Body of pancreas (tissue), 4 donors: ENCODE measurements at regions not wholly inside any gene's neighbourhood (a gene's known extent, or its start where the extent isn't known, plus 50 kb on each side); places are given as distances from the start of the nearest gene placed in this dataset.

Source experiments
- ATAC-seq: fragments of 150-250 bp; one replicate; pipeline ENCODE4 v1.9.1; 2016
- DNase-seq, 4 donors: peaks; one replicate each; pipeline ENCODE4 v3.0.0-alpha.2; 2019
- H3K27ac ChIP-seq, 4 donors: fragments of 200-600 bp; sonication (generic); 1 replicate in 3 of 4; 2 replicates in 1 of 4; pipeline versions ENCODE4 v1.5.1 to v1.6.1; 2016 to 2019; ENCODE audit warnings: mild to moderate bottlenecking in 1 of 4, mixed read lengths in 1 of 4, moderate library complexity in 1 of 4
- H3K27me3 ChIP-seq, 2 donors: fragments of 200-600 bp; sonication (generic); one replicate each; pipeline ENCODE4 v1.6.0; 2016; ENCODE audit warnings: mild to moderate bottlenecking in 1 of 2
- H3K36me3 ChIP-seq, 2 donors: fragments of 200-600 bp; sonication (generic); replicated peaks in 1 of 2; 2 replicates each; pipeline ENCODE4 v1.5.1; 2016; ENCODE audit warnings: low read depth in 2 of 2; ENCODE audit not compliant: insufficient read depth in 1 of 2
- H3K4me1 ChIP-seq: fragments of 200-600 bp; sonication (generic); one replicate; pipeline ENCODE4 v1.6.0; 2016
- H3K4me3 ChIP-seq, 2 donors: fragments of 200-600 bp; sonication (generic); 1 replicate in 1 of 2; 2 replicates in 1 of 2; pipeline ENCODE4 v1.5.1; 2016 to 2019
- H3K9me3 ChIP-seq, 3 donors: fragments of 200-600 bp; sonication (generic); 1 replicate in 2 of 3; 2 replicates in 1 of 3; pipeline ENCODE4 v1.5.1; 2016
- CTCF ChIP-seq, 7 experiments: fragments of 450-650 bp in 4 of 7; fragments of 200-600 bp in 3 of 7; sonication (generic) in 3 of 7; IDR thresholded peaks; one replicate each; pipeline ENCODE4 v1.5.1; 2016 to 2019; ENCODE audit warnings: antibody characterized with exemption in 7 of 7
- POLR2A ChIP-seq, 3 donors: fragments of 450-650 bp; IDR thresholded peaks; one replicate each; pipeline ENCODE4 v1.6.1; 2016; ENCODE audit warnings: antibody characterized with exemption in 3 of 3, mild to moderate bottlenecking in 2 of 3
- whole genome bisulfite sequencing, 2 donors: methylation state at CpG; one replicate each; pipeline ENCODE4 v1.1.5; 2017; 5-methylcytosine and 5-hydroxymethylcytosine counted together
- intact Hi-C: fragments of 100-400 bp; cut with DNase I; formaldehyde crosslinking; loops from one replicate; pipeline ENCODE4 v1.15.1; 2023

- ATAC-seq (no peak), DNase-seq (no peak)
- H3K9me3 ChIP-seq, result no peaks in the 10 kb centered on the region
- WGBS, 2 donors, result 75% methylated on average over 8 of the region's 8 CpGs
- H3K4me3 ChIP-seq, result no peak overlapping the region
- no peaks in the 10 kb centered on the region for H3K36me3 ChIP-seq
- TF ChIP-seq CTCF (IDR thresholded peaks at IDR 0.05), result no peak
- no peaks in the 10 kb centered on the region for H3K4me1 ChIP-seq
- H3K27me3 ChIP-seq, result no peaks in the 10 kb centered on the region
- H3K27ac ChIP-seq, result no peak overlapping the region
- intact Hi-C loops, result no loop called here
Observed at GRCh38 chr4:124090021-124090420, 622.5 kb downstream of the ANKRD50 start.

GRCh38 chr4:124092101-124092500 lies 620.4 kb downstream of the ANKRD50 start:
- no peaks in the 10 kb centered on the region for H3K36me3 ChIP-seq
- no peak overlapping the region for H3K4me3 ChIP-seq
- no peak overlapping the region for H3K27ac ChIP-seq
- no peak for TF ChIP-seq CTCF (IDR thresholded peaks at IDR 0.05)
- TF ChIP-seq POLR2A (IDR thresholded peaks at IDR 0.05), result no peak
- H3K27me3 ChIP-seq, result no peaks in the 10 kb centered on the region
- H3K9me3 ChIP-seq, result no peaks in the 10 kb centered on the region
- DNase-seq, result no peak
- no peak for ATAC-seq
- intact Hi-C loops, result no loop called here
- no peaks in the 10 kb centered on the region for H3K4me1 ChIP-seq

DNA sequence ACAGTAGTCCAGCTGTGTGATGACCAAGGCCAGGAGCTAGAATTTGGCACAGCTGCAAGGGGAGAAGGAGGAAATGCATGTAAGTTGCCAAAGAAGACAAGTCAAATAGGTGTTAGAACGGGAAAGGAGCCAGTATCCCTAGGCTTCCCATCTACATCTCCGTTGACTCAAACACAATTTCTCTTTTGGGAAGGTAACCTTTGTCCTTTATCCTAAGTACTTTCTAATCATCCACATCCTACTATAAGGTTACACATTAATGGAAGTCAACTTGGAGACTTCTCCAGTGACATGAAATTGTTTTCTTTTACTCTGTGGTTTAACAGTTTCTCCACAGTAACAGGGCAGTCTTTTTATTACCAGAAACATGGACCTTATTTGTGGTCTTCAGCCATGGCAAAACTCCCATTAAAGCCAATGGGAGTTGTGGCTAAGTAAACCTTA lies 620.0 kb downstream of the ANKRD50 start:
- Histone ChIP-seq H3K4me1 (no peaks in the 10 kb centered on the region), H3K27ac (no peak overlapping the region), H3K9me3 (no peaks in the 10 kb centered on the region), H3K27me3 (no peaks in the 10 kb centered on the region), H3K4me3 (no peak overlapping the region), H3K36me3 (no peaks in the 10 kb centered on the region)
- intact Hi-C loops, result no loop called here
- WGBS, 2 donors, result 34 to 46% methylated on average over 2 of the region's 2 CpGs
- TF ChIP-seq CTCF (IDR thresholded peaks at IDR 0.05) (no peak), POLR2A (IDR thresholded peaks at IDR 0.05) (no peak)
- DNase-seq (no peak), ATAC-seq (no peak)

DNA sequence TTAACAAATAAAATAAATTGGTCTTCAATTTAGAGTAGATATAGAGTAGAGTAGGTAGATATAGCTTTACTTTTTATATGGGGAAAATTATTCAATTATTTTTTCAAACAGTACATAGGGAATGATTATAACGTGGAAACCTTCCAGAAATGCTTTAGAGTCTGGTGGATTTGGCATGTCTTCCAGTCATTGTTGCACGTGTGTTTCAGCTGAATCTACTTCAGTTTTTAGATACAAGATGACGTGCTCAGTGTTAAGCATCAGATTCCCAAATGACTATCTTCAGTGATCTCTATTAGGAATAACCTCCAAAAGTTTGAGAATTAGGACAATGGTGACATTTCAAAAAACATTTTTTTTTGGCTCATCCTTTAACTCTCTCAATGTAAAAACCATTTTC lies 616.9 kb downstream of the ANKRD50 start:
- WGBS, 2 donors, result 46 to 48% methylated on average over 3 of the region's 3 CpGs
- Histone ChIP-seq H3K9me3 (no peaks in the 10 kb centered on the region), H3K27me3 (no peaks in the 10 kb centered on the region), H3K27ac (no peak overlapping the region), H3K4me1 (no peaks in the 10 kb centered on the region), H3K36me3 (no peaks in the 10 kb centered on the region), H3K4me3 (no peak overlapping the region)
- ATAC-seq (no peak), DNase-seq (no peak)
- intact Hi-C loops, result no loop called here
- TF ChIP-seq POLR2A (IDR thresholded peaks at IDR 0.05) (no peak), CTCF (IDR thresholded peaks at IDR 0.05) (no peak)

DNA sequence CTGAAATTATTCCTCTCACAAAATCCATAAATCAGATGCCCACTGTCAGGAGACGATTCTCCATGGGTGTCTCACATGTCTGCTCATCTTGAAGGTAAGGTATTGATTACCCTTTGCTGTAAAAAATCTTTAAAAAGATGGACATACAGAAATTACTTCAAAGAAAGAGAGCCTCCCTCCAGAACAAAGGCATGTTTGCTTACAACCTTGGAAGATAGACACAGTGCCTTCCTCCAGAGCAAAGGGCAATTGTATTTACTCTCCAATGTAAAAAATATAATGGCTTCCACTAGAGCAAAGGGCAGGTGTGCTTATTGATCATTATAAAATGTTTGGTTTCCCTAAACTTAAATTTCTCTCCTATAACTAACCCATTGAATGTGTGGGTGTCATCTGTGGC lies 616.2 kb downstream of the ANKRD50 start:
- WGBS, 2 donors, result 18 to 23% methylated on average over 1 of the region's 1 CpG
- no peak for DNase-seq
- H3K36me3 ChIP-seq, result no peaks in the 10 kb centered on the region

More for the DNA sequence above, 616.2 kb downstream of the ANKRD50 start:
- intact Hi-C loops, result no loop called here
- Histone ChIP-seq H3K9me3 (no peaks in the 10 kb centered on the region), H3K4me3 (no peak overlapping the region), H3K27ac (no peak overlapping the region), H3K4me1 (no peaks in the 10 kb centered on the region), H3K27me3 (no peaks in the 10 kb centered on the region)
- TF ChIP-seq POLR2A (IDR thresholded peaks at IDR 0.05), result no peak
- no peak for TF ChIP-seq CTCF (IDR thresholded peaks at IDR 0.05)
- ATAC-seq, result no peak
